Gastroesophageal sphincter (tissue), 4 donors: ENCODE measurements at regions not wholly inside any gene's neighbourhood (a gene's known extent, or its start where the extent isn't known, plus 50 kb on each side); places are given as distances from the start of the nearest gene placed in this dataset.

Source experiments
- ATAC-seq: fragments of 150-250 bp; one replicate; pipeline ENCODE4 v1.9.1; 2016; ENCODE audit warnings: mild to moderate bottlenecking, moderate library complexity
- H3K27ac ChIP-seq, 4 donors: fragments of 200-600 bp; sonication (generic) in 3 of 4; 1 replicate in 3 of 4; 2 replicates in 1 of 4; pipeline ENCODE4 v1.5.1; 2016 to 2019
- H3K27me3 ChIP-seq: fragments of 200-600 bp; sonication (generic); one replicate; pipeline ENCODE4 v1.5.1; 2019
- H3K36me3 ChIP-seq, 2 donors: fragments of 200-600 bp; sonication (generic); one replicate each; pipeline ENCODE4 v1.5.1; 2019; ENCODE audit warnings: control low read depth in 1 of 2
- H3K4me1 ChIP-seq, 3 donors: fragments of 200-600 bp; sonication (generic); 1 replicate in 2 of 3; 2 replicates in 1 of 3; pipeline ENCODE4 v1.5.1; 2016 to 2019; ENCODE audit warnings: control low read depth in 2 of 3
- H3K4me3 ChIP-seq, 2 donors: fragments of 200-600 bp; sonication (generic); one replicate each; pipeline ENCODE4 v1.5.1; 2019; ENCODE audit warnings: mild to moderate bottlenecking in 1 of 2, moderate library complexity in 1 of 2
- H3K9me3 ChIP-seq, 3 donors: fragments of 200-600 bp; sonication (generic); one replicate each; pipeline ENCODE4 v1.5.1; 2017 to 2019; ENCODE audit warnings: control low read depth in 2 of 3
- EP300 ChIP-seq: sonication (generic); formaldehyde crosslinking; IDR thresholded peaks from one replicate; pipeline ENCODE4 v1.6.1; 2017; ENCODE audit warnings: antibody characterized with exemption, mild to moderate bottlenecking
- POLR2A ChIP-seq, 2 donors: fragments of 450-650 bp; IDR thresholded peaks; one replicate each; pipeline ENCODE4 v1.6.1; 2017; ENCODE audit warnings: antibody characterized with exemption in 2 of 2, mild to moderate bottlenecking in 2 of 2, moderate library complexity in 1 of 2
- POLR2AphosphoS5 ChIP-seq: sonication (generic); formaldehyde crosslinking; IDR thresholded peaks from one replicate; pipeline ENCODE4 v1.6.1; 2017; ENCODE audit warnings: antibody characterized with exemption
- WGBS, 2 donors: methylation state at CpG; one replicate each; pipeline ENCODE4 v1.1.5; 2018; ENCODE audit warnings: low coverage in 1 of 2; 5-methylcytosine and 5-hydroxymethylcytosine counted together
- TF ChIP-seq, protein P1 (sequence below), 4 experiments: fragments of 200-600 bp in 2 of 4; fragments of 450-650 bp in 2 of 4; sonication (generic) in 1 of 4; IDR thresholded peaks; one replicate each; pipeline ENCODE4 v1.5.1; 2017 to 2019; ENCODE audit warnings: antibody characterized with exemption in 4 of 4, mild to moderate bottlenecking in 2 of 4, moderate library complexity in 2 of 4

- no peaks in the 10 kb centered on the region for H3K4me1 ChIP-seq
- 49 to 69% methylated on average over 2 to 3 of the region's 3 CpGs for WGBS, 2 donors
Observed at GRCh38 chr2:2992634-2993033, 385.0 kb downstream of the EIPR1 start.

DNA sequence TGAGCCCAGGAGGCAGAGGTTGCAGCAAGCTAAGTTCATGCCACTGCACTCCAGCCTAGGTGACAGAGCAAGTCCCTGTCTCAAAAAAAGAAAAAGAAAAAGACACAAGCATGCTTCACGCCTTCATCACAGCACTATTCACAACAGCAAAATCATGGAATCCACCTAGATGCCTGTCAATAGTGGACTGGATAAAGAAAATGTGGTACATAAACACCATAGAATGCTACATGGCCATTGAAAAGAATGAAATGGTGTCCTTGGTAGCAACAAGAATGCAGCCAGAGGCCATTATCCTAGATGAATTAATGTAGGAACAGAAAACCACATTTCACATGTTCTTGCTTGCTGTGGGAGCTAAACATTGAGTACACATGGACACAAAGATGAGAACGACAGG lies 392.6 kb downstream of the EIPR1 start:
- H3K27ac ChIP-seq: no peak overlapping the region
- H3K36me3 ChIP-seq: no peaks in the 10 kb centered on the region
- H3K9me3 ChIP-seq: peaks cover 0 to 17% (median 0%) of the 10 kb centered on the region in 3 donors
- H3K27me3 ChIP-seq: no peaks in the 10 kb centered on the region
- WGBS, 2 donors: 58 to 86% methylated on average over 1 to 2 of the region's 2 CpGs
- TF ChIP-seq POLR2A (IDR thresholded peaks at IDR 0.05): no peak
- TF ChIP-seq, protein P1, sequence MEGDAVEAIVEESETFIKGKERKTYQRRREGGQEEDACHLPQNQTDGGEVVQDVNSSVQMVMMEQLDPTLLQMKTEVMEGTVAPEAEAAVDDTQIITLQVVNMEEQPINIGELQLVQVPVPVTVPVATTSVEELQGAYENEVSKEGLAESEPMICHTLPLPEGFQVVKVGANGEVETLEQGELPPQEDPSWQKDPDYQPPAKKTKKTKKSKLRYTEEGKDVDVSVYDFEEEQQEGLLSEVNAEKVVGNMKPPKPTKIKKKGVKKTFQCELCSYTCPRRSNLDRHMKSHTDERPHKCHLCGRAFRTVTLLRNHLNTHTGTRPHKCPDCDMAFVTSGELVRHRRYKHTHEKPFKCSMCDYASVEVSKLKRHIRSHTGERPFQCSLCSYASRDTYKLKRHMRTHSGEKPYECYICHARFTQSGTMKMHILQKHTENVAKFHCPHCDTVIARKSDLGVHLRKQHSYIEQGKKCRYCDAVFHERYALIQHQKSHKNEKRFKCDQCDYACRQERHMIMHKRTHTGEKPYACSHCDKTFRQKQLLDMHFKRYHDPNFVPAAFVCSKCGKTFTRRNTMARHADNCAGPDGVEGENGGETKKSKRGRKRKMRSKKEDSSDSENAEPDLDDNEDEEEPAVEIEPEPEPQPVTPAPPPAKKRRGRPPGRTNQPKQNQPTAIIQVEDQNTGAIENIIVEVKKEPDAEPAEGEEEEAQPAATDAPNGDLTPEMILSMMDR (IDR thresholded peaks at IDR 0.05): no peak
- TF ChIP-seq POLR2AphosphoS5: no peak
- TF ChIP-seq EP300: no peak
- no peaks in the 10 kb centered on the region for H3K4me1 ChIP-seq
- no peak overlapping the region for H3K4me3 ChIP-seq
- no peak for ATAC-seq

More at GRCh38 chr2:2992634-2993033, 385.0 kb downstream of the EIPR1 start:
- TF ChIP-seq POLR2AphosphoS5: no peak
- no peak for TF ChIP-seq POLR2A (IDR thresholded peaks at IDR 0.05)
- TF ChIP-seq EP300: no peak
- TF ChIP-seq, protein P1 (IDR thresholded peaks at IDR 0.05): no peak
- Histone ChIP-seq H3K27ac (no peak overlapping the region), H3K4me3 (no peak overlapping the region), H3K27me3 (no peaks in the 10 kb centered on the region), H3K9me3 (peaks cover 0 to 17% (median 0%) of the 10 kb centered on the region in 3 donors), H3K36me3 (no peaks in the 10 kb centered on the region)
- no peak for ATAC-seq

DNA sequence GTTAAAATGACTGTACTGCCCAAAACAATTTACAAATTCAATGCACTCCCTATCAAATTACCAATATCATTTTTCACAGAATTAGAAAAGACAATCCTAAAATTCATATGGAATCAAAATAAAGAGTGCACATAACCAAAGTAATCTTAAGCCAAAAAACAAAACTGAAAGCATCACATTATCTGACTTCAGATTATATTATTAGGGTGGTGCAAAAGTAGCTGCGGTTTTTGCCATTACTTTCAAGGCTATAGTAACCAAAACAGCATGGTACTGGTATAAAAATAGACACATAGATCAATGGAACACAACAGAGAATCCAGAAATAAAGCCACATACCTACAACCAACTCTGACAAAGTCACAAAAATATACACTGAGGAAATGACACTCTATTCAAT lies 396.6 kb downstream of the EIPR1 start:
- no peak overlapping the region for H3K27ac ChIP-seq
- no peaks in the 10 kb centered on the region for H3K27me3 ChIP-seq
- TF ChIP-seq EP300 (no peak), POLR2A (IDR thresholded peaks at IDR 0.05) (no peak), POLR2AphosphoS5 (no peak)
- TF ChIP-seq, protein P1 (IDR thresholded peaks at IDR 0.05): no peak
- no peaks in the 10 kb centered on the region for H3K36me3 ChIP-seq
- no peaks in the 10 kb centered on the region for H3K4me1 ChIP-seq
- no peak for ATAC-seq
- WGBS, 2 donors: 59 to 90% methylated on average over 1 of the region's 1 CpG
- no peak overlapping the region for H3K4me3 ChIP-seq
- peaks cover 0 to 5% (median 0%) of the 10 kb centered on the region in 3 donors for H3K9me3 ChIP-seq

GRCh38 chr2:2974982-2975381 lies 402.6 kb downstream of the EIPR1 start:
- ATAC-seq: no peak
- H3K36me3 ChIP-seq: no peaks in the 10 kb centered on the region
- H3K27ac ChIP-seq: no peak overlapping the region
- H3K4me1 ChIP-seq: no peaks in the 10 kb centered on the region
- H3K27me3 ChIP-seq: no peaks in the 10 kb centered on the region
- WGBS, 2 donors: 39 to 67% methylated on average over 2 of the region's 2 CpGs
- no peak overlapping the region for H3K4me3 ChIP-seq
- H3K9me3 ChIP-seq: peaks cover 0 to 25% (median 0%) of the 10 kb centered on the region in 3 donors
- TF ChIP-seq POLR2AphosphoS5 (no peak), POLR2A (IDR thresholded peaks at IDR 0.05) (no peak), EP300 (no peak)
- TF ChIP-seq, protein P1 (IDR thresholded peaks at IDR 0.05): no peak

DNA sequence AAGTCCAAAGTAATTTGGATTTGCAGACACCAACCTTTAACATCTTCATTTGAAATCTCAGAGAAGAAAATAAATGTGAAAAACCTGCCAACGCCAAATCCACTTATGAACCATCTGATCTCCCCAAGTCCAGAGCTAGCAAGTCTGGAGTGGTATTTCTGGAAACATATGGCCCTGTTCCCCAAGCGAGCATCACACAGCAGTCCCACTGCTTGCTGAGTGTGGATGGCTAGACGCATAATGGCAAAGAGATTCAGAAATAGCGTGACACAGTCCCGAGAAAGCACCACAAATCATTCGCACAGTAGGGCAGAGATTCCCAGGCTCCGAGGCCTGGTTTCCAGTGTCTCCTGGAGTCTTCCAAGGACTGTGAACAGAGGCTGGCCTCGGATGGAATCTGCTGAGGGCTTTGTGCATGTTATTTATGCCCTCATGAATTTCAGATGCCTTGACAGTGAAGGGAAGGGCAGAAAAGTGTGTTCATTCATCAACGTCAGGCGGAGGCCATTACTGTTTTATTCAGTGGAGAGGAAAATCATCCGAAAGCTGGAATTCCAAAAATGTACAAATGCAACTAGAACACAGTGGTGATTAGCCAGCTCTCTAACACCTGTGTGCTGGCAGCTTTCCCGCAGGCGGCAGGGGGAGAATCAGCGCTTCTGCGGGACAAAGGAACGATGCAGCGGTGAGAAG lies 417.0 kb downstream of the EIPR1 start:
- ATAC-seq: no peak
- H3K9me3 ChIP-seq: peaks cover 0 to 12% (median 0%) of the 10 kb centered on the region in 3 donors
- H3K27me3 ChIP-seq: no peaks in the 10 kb centered on the region
- no peak overlapping the region for H3K27ac ChIP-seq
- no peaks in the 10 kb centered on the region for H3K4me1 ChIP-seq
- 70 to 73% methylated on average over 6 to 17 of the region's 17 CpGs for WGBS, 2 donors
- H3K4me3 ChIP-seq: no peak overlapping the region
- no peaks in the 10 kb centered on the region for H3K36me3 ChIP-seq
- no peak for TF ChIP-seq POLR2AphosphoS5
- TF ChIP-seq EP300: no peak
- no peak for TF ChIP-seq POLR2A (IDR thresholded peaks at IDR 0.05)
- TF ChIP-seq, protein P1 (IDR thresholded peaks at IDR 0.05): no peak
